Mammary epithelial cell (primary cell): ENCODE measurements at regions not wholly inside any gene's neighbourhood (a gene's known extent, or its start where the extent isn't known, plus 50 kb on each side); places are given as distances from the start of the nearest gene placed in this dataset.
A peak's percentile ranks its signal among the peaks of the same experiment; 100 is the strongest.

Experiments
- CTCF ChIP-seq, 2 donors: IDR thresholded peaks in 1 of 2; conservative IDR thresholded peaks in 1 of 2; 2 replicates each; pipeline ENCODE4 v1.5.1; 2011 to 2012; ENCODE audit warnings: inconsistent platforms in 2 of 2, low read length in 2 of 2, mild to moderate bottlenecking in 2 of 2, control low read depth in 1 of 2, low read depth in 1 of 2; ENCODE audit not compliant: insufficient read depth in 1 of 2; ENCODE audit errors: extremely low read depth in 1 of 2
- EZH2 ChIP-seq: IDR thresholded peaks from 2 replicates; pipeline ENCODE4 v1.6.1; 2012; ENCODE audit warnings: low read length, inconsistent platforms, borderline replicate concordance

GRCh38 chr2:185979546-185980071 is 241.0 kb downstream of the FSIP2 start:
- peak in 1 of 2 donors; percentile 16 for TF ChIP-seq CTCF (conservative IDR thresholded peaks at IDR 0.05 in 1 of 2, IDR thresholded peaks at IDR 0.05 in 1 of 2; ENCODE audit: extremely low read depth in 1 of 2, insufficient read depth in 1 of 2, low read depth in 1 of 2, low read length in 2 of 2)
- no peak for TF ChIP-seq EZH2
